ENCODE measurements at regions not wholly inside any gene's neighbourhood (a gene's known extent, or its start where the extent isn't known, plus 50 kb on each side); places are given as distances from the start of the nearest gene placed in this dataset.

- H3K9ac ChIP-seq (ENCODE audit: low read length), result no peak overlapping the region
- no peaks in the 10 kb centered on the region for H3K9me3 ChIP-seq (ENCODE audit: control insufficient read depth, low read depth, low read length)
- H3K36me3 ChIP-seq (ENCODE audit: control insufficient read depth, low read depth, low read length), result no peaks in the 10 kb centered on the region
- H3K27me3 ChIP-seq (ENCODE audit: control insufficient read depth, insufficient read depth, low read length), result no peaks in the 10 kb centered on the region
- no peak overlapping the region for H3K4me3 ChIP-seq (ENCODE audit: low read length)
- H3K27ac ChIP-seq (ENCODE audit: low read length), result no peak overlapping the region
- H3K4me1 ChIP-seq (ENCODE audit: control insufficient read depth, low read depth, low read length), result peaks cover 9% of the 10 kb centered on the region
Observed at GRCh38 chr14:37650356-37651037, 55.1 kb downstream of the TTC6 start.

GRCh38 chr14:37652042-37652441 is 56.6 kb downstream of the TTC6 start:
- no peaks in the 10 kb centered on the region for H3K9me3 ChIP-seq (ENCODE audit: control insufficient read depth, low read depth, low read length)
- peaks cover 9% of the 10 kb centered on the region for H3K4me1 ChIP-seq (ENCODE audit: control insufficient read depth, low read depth, low read length)
- H3K4me3 ChIP-seq (ENCODE audit: low read length), result no peak overlapping the region
- no peaks in the 10 kb centered on the region for H3K36me3 ChIP-seq (ENCODE audit: control insufficient read depth, low read depth, low read length)
- no peak overlapping the region for H3K9ac ChIP-seq (ENCODE audit: low read length)
- no peak overlapping the region for H3K27ac ChIP-seq (ENCODE audit: low read length)
- no peaks in the 10 kb centered on the region for H3K27me3 ChIP-seq (ENCODE audit: control insufficient read depth, insufficient read depth, low read length)

- Histone ChIP-seq H3K4me3 (ENCODE audit: low read length) (no peak overlapping the region), H3K36me3 (ENCODE audit: control insufficient read depth, low read depth, low read length) (no peaks in the 10 kb centered on the region), H3K9ac (ENCODE audit: low read length) (no peak overlapping the region), H3K27me3 (ENCODE audit: control insufficient read depth, insufficient read depth, low read length) (no peaks in the 10 kb centered on the region), H3K9me3 (ENCODE audit: control insufficient read depth, low read depth, low read length) (no peaks in the 10 kb centered on the region), H3K4me1 (ENCODE audit: control insufficient read depth, low read depth, low read length) (peaks cover 6% of the 10 kb centered on the region), H3K27ac (ENCODE audit: low read length) (no peak overlapping the region)
Observed at GRCh38 chr14:37655418-37655817, 60.0 kb downstream of the TTC6 start.

- Histone ChIP-seq H3K4me1 (ENCODE audit: control insufficient read depth, low read depth, low read length) (no peaks in the 10 kb centered on the region), H3K27ac (ENCODE audit: low read length) (no peak overlapping the region), H3K9ac (ENCODE audit: low read length) (no peak overlapping the region), H3K27me3 (ENCODE audit: control insufficient read depth, insufficient read depth, low read length) (no peaks in the 10 kb centered on the region), H3K4me3 (ENCODE audit: low read length) (no peak overlapping the region), H3K36me3 (ENCODE audit: control insufficient read depth, low read depth, low read length) (no peaks in the 10 kb centered on the region), H3K9me3 (ENCODE audit: control insufficient read depth, low read depth, low read length) (no peaks in the 10 kb centered on the region)
Observed at GRCh38 chr14:37658156-37658555, 62.7 kb downstream of the TTC6 start.

- H3K4me1 ChIP-seq (ENCODE audit: control insufficient read depth, low read depth, low read length), result no peaks in the 10 kb centered on the region
- H3K9me3 ChIP-seq (ENCODE audit: control insufficient read depth, low read depth, low read length), result no peaks in the 10 kb centered on the region
- no peak overlapping the region for H3K27ac ChIP-seq (ENCODE audit: low read length)
- no peak overlapping the region for H3K9ac ChIP-seq (ENCODE audit: low read length)
- no peaks in the 10 kb centered on the region for H3K36me3 ChIP-seq (ENCODE audit: control insufficient read depth, low read depth, low read length)
- no peaks in the 10 kb centered on the region for H3K27me3 ChIP-seq (ENCODE audit: control insufficient read depth, insufficient read depth, low read length)
- no peak overlapping the region for H3K4me3 ChIP-seq (ENCODE audit: low read length)
Observed at GRCh38 chr14:37663498-37663897, 68.1 kb downstream of the TTC6 start.

GRCh38 chr14:37665479-37665878 is 70.0 kb downstream of the TTC6 start:
- H3K4me3 ChIP-seq (ENCODE audit: low read length), result no peak overlapping the region
- H3K9ac ChIP-seq (ENCODE audit: low read length), result no peak overlapping the region
- H3K4me1 ChIP-seq (ENCODE audit: control insufficient read depth, low read depth, low read length), result no peaks in the 10 kb centered on the region
- H3K9me3 ChIP-seq (ENCODE audit: control insufficient read depth, low read depth, low read length), result no peaks in the 10 kb centered on the region
- H3K27ac ChIP-seq (ENCODE audit: low read length), result no peak overlapping the region
- H3K36me3 ChIP-seq (ENCODE audit: control insufficient read depth, low read depth, low read length), result no peaks in the 10 kb centered on the region
- H3K27me3 ChIP-seq (ENCODE audit: control insufficient read depth, insufficient read depth, low read length), result no peaks in the 10 kb centered on the region

GRCh38 chr14:37665951-37666350 is 70.5 kb downstream of the TTC6 start:
- Histone ChIP-seq H3K36me3 (ENCODE audit: control insufficient read depth, low read depth, low read length) (no peaks in the 10 kb centered on the region), H3K27me3 (ENCODE audit: control insufficient read depth, insufficient read depth, low read length) (no peaks in the 10 kb centered on the region), H3K4me1 (ENCODE audit: control insufficient read depth, low read depth, low read length) (no peaks in the 10 kb centered on the region)

GRCh38 chr14:37668646-37669045 is 73.2 kb downstream of the TTC6 start:
- Histone ChIP-seq H3K36me3 (ENCODE audit: control insufficient read depth, low read depth, low read length) (no peaks in the 10 kb centered on the region), H3K27ac (ENCODE audit: low read length) (no peak overlapping the region), H3K9me3 (ENCODE audit: control insufficient read depth, low read depth, low read length) (no peaks in the 10 kb centered on the region), H3K4me3 (ENCODE audit: low read length) (no peak overlapping the region), H3K4me1 (ENCODE audit: control insufficient read depth, low read depth, low read length) (no peaks in the 10 kb centered on the region), H3K9ac (ENCODE audit: low read length) (no peak overlapping the region), H3K27me3 (ENCODE audit: control insufficient read depth, insufficient read depth, low read length) (no peaks in the 10 kb centered on the region)

More at GRCh38 chr14:37665951-37666350, 70.5 kb downstream of the TTC6 start:
- Histone ChIP-seq H3K9me3 (ENCODE audit: control insufficient read depth, low read depth, low read length) (no peaks in the 10 kb centered on the region), H3K9ac (ENCODE audit: low read length) (no peak overlapping the region), H3K27ac (ENCODE audit: low read length) (no peak overlapping the region), H3K4me3 (ENCODE audit: low read length) (no peak overlapping the region)

- Histone ChIP-seq H3K27ac (ENCODE audit: low read length) (no peak overlapping the region), H3K9me3 (ENCODE audit: control insufficient read depth, low read depth, low read length) (no peaks in the 10 kb centered on the region), H3K4me1 (ENCODE audit: control insufficient read depth, low read depth, low read length) (no peaks in the 10 kb centered on the region), H3K36me3 (ENCODE audit: control insufficient read depth, low read depth, low read length) (no peaks in the 10 kb centered on the region), H3K27me3 (ENCODE audit: control insufficient read depth, insufficient read depth, low read length) (no peaks in the 10 kb centered on the region), H3K4me3 (ENCODE audit: low read length) (no peak overlapping the region), H3K9ac (ENCODE audit: low read length) (no peak overlapping the region)
Observed at GRCh38 chr14:37669242-37669641, 73.8 kb downstream of the TTC6 start.

- Histone ChIP-seq H3K4me3 (ENCODE audit: low read length) (no peak overlapping the region), H3K27me3 (ENCODE audit: control insufficient read depth, insufficient read depth, low read length) (no peaks in the 10 kb centered on the region), H3K9ac (ENCODE audit: low read length) (no peak overlapping the region), H3K27ac (ENCODE audit: low read length) (no peak overlapping the region), H3K9me3 (ENCODE audit: control insufficient read depth, low read depth, low read length) (no peaks in the 10 kb centered on the region), H3K4me1 (ENCODE audit: control insufficient read depth, low read depth, low read length) (no peaks in the 10 kb centered on the region), H3K36me3 (ENCODE audit: control insufficient read depth, low read depth, low read length) (no peaks in the 10 kb centered on the region)
Observed at GRCh38 chr14:37673439-37673838, 78.0 kb downstream of the TTC6 start.

- Histone ChIP-seq H3K36me3 (ENCODE audit: control insufficient read depth, low read depth, low read length) (no peaks in the 10 kb centered on the region), H3K9ac (ENCODE audit: low read length) (no peak overlapping the region), H3K27me3 (ENCODE audit: control insufficient read depth, insufficient read depth, low read length) (no peaks in the 10 kb centered on the region), H3K9me3 (ENCODE audit: control insufficient read depth, low read depth, low read length) (no peaks in the 10 kb centered on the region), H3K27ac (ENCODE audit: low read length) (no peak overlapping the region), H3K4me1 (ENCODE audit: control insufficient read depth, low read depth, low read length) (no peaks in the 10 kb centered on the region), H3K4me3 (ENCODE audit: low read length) (no peak overlapping the region)
Observed at GRCh38 chr14:37678916-37679315, 83.5 kb downstream of the TTC6 start.

GRCh38 chr14:37681486-37681885 is 86.1 kb downstream of the TTC6 start:
- Histone ChIP-seq H3K9me3 (ENCODE audit: control insufficient read depth, low read depth, low read length) (no peaks in the 10 kb centered on the region), H3K27ac (ENCODE audit: low read length) (no peak overlapping the region), H3K4me3 (ENCODE audit: low read length) (no peak overlapping the region), H3K27me3 (ENCODE audit: control insufficient read depth, insufficient read depth, low read length) (no peaks in the 10 kb centered on the region), H3K36me3 (ENCODE audit: control insufficient read depth, low read depth, low read length) (no peaks in the 10 kb centered on the region), H3K9ac (ENCODE audit: low read length) (no peak overlapping the region), H3K4me1 (ENCODE audit: control insufficient read depth, low read depth, low read length) (no peaks in the 10 kb centered on the region)
